Esophagus muscularis mucosa (tissue), 3 donors: ENCODE measurements at regions not wholly inside any gene's neighbourhood (a gene's known extent, or its start where the extent isn't known, plus 50 kb on each side); places are given as distances from the start of the nearest gene placed in this dataset.

Experiments used
- EP300 ChIP-seq: sonication (generic); formaldehyde crosslinking; IDR thresholded peaks from one replicate; pipeline ENCODE4 v1.6.1; 2017; ENCODE audit warnings: antibody characterized with exemption
- POLR2A ChIP-seq: fragments of 450-650 bp; IDR thresholded peaks from one replicate; pipeline ENCODE4 v1.6.1; 2017; ENCODE audit warnings: antibody characterized with exemption, moderate library complexity, mild to moderate bottlenecking, low read depth
- POLR2AphosphoS5 ChIP-seq, 2 donors: sonication (generic); formaldehyde crosslinking; IDR thresholded peaks; one replicate each; pipeline ENCODE4 v1.6.1; 2017; ENCODE audit warnings: antibody characterized with exemption in 2 of 2

- TF ChIP-seq POLR2AphosphoS5 (IDR thresholded peaks at IDR 0.05) (no peak), POLR2A (no peak), EP300 (no peak)
These were observed 146.7 kb upstream of the NPY start for GRCh38 chr7:24137338-24137737.
